ENCODE measurements at regions not wholly inside any gene's neighbourhood (a gene's known extent, or its start where the extent isn't known, plus 50 kb on each side); places are given as distances from the start of the nearest gene placed in this dataset.

DNA sequence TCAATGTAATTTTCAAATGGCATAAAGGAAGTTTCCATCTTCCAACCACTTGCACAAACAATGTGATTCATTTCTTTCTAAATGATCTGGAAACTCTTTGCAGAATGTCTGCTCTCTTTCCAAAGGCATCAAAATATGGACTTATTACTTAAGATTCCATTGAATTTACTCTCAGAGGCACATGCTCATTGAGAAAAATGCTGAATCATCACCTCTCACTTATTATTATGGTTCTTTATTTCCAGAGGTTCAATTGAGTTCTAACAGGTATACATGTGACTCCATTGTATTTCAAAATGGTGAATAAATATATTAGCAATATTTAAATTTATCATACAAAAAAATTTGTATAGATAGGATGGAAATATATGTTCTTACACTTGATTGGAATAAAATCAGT, 1140.6 kb downstream of the EFNA5 start:
- Histone ChIP-seq H3K9ac (no peak overlapping the region), H3K27me3 (ENCODE audit: insufficient read depth) (no peaks in the 10 kb centered on the region), H3K36me3 (replicated peaks in 1 of 2; ENCODE audit: control insufficient read depth in 1 of 2, insufficient read depth in 2 of 2, low read length in 1 of 2) (no peaks in the 10 kb centered on the region), H3K9me3 (no peaks in the 10 kb centered on the region), H3K9me2 (no peaks in the 10 kb centered on the region), H3K27ac (ENCODE audit: low read depth in 2 of 2, low read length in 1 of 2) (no peak overlapping the region), H3F3A (replicated peaks; ENCODE audit: insufficient read depth) (no peaks in the 10 kb centered on the region), H4K20me1 (ENCODE audit: insufficient read depth) (no peaks in the 10 kb centered on the region), H3K4me2 (no peak overlapping the region), H3K4me3 (ENCODE audit: low read depth in 2 of 2, low read length in 1 of 2) (no peak overlapping the region), H3K79me2 (ENCODE audit: insufficient read depth) (no peaks in the 10 kb centered on the region), H3K4me1 (ENCODE audit: control insufficient read depth in 1 of 2, insufficient read depth in 2 of 2, low read depth in 1 of 2, low read length in 1 of 2) (no peaks in the 10 kb centered on the region), H2AFZ (ENCODE audit: low read depth) (no peak overlapping the region)
- ChIA-PET CTCF (no interaction called here), POLR2A (no interaction called here)
- TF ChIP-seq MXI1 (IDR thresholded peaks at IDR 0.05; ENCODE audit: low read depth, low read length), result no peak
- TF ChIP-seq RCOR1 (IDR thresholded peaks at IDR 0.05; ENCODE audit: low read length), result no peak
- no peak for TF ChIP-seq FOXM1 (IDR thresholded peaks at IDR 0.05; ENCODE audit: low read depth)
- no peak for TF ChIP-seq FOSL2 (IDR thresholded peaks at IDR 0.05; ENCODE audit: borderline replicate concordance, low read depth)
- no peak for TF ChIP-seq NFIC (IDR thresholded peaks at IDR 0.05; ENCODE audit: borderline replicate concordance)
- no peak for TF ChIP-seq MEF2A (IDR thresholded peaks at IDR 0.05; ENCODE audit: borderline replicate concordance, low read depth)
- no peak for TF ChIP-seq NRF1 (IDR thresholded peaks at IDR 0.05; ENCODE audit: low read depth, low read length)
- no peak for TF ChIP-seq FOXJ3 (CRISPR knock-in tag; IDR thresholded peaks at IDR 0.05)
- TF ChIP-seq RFX5 (IDR thresholded peaks at IDR 0.05; ENCODE audit: low read length), result no peak
- no peak for TF ChIP-seq SMC3 (IDR thresholded peaks at IDR 0.05; ENCODE audit: low read depth, low read length)
- TF ChIP-seq, protein P1, sequence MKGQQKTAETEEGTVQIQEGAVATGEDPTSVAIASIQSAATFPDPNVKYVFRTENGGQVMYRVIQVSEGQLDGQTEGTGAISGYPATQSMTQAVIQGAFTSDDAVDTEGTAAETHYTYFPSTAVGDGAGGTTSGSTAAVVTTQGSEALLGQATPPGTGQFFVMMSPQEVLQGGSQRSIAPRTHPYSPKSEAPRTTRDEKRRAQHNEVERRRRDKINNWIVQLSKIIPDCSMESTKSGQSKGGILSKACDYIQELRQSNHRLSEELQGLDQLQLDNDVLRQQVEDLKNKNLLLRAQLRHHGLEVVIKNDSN (IDR thresholded peaks at IDR 0.05; ENCODE audit: borderline replicate concordance, low read depth), result no peak
- no peak for TF ChIP-seq ELF1 (IDR thresholded peaks at IDR 0.05)
- TF ChIP-seq EP300 (IDR thresholded peaks at IDR 0.05; ENCODE audit: borderline replicate concordance in 1 of 2, low read depth in 1 of 2, low read length in 1 of 2), result no peak
- TF ChIP-seq, protein P2, sequence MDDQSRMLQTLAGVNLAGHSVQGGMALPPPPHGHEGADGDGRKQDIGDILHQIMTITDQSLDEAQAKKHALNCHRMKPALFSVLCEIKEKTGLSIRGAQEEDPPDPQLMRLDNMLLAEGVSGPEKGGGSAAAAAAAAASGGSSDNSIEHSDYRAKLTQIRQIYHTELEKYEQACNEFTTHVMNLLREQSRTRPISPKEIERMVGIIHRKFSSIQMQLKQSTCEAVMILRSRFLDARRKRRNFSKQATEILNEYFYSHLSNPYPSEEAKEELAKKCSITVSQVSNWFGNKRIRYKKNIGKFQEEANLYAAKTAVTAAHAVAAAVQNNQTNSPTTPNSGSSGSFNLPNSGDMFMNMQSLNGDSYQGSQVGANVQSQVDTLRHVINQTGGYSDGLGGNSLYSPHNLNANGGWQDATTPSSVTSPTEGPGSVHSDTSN (IDR thresholded peaks at IDR 0.05), result no peak
- TF ChIP-seq RXRA (IDR thresholded peaks at IDR 0.05; ENCODE audit: borderline replicate concordance, low read depth), result no peak
- no peak for TF ChIP-seq GATA2 (CRISPR knock-in tag; IDR thresholded peaks at IDR 0.05)
- TF ChIP-seq TEAD4 (IDR thresholded peaks at IDR 0.05; ENCODE audit: borderline replicate concordance, insufficient read depth), result no peak
- DNase-seq, result no peak

DNA sequence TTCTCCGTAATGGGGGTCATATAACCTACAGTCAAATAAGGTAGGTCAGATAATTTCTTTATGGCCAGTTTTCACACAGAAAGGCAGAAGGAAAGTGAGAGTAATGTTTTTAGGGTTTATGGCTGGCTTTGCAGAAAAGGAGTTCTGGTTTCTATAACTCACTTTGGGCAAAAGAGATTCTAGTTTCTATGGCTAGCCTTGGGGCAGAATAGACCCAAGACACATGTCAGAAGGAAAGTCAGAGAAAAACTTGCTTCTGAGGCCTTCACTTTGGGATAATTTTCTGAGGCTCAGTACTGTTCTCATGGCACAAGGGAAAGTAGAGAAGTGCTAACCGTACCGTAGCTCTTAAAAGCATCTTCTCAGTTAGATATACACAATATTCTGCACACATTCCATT, 1145.3 kb downstream of the EFNA5 start:
- 94% methylated on average over 3 of the region's 3 CpGs for WGBS (ENCODE audit: low lambda C conversion rate)
- H3K9ac ChIP-seq, result no peak overlapping the region
- no peaks in the 10 kb centered on the region for H3K36me3 ChIP-seq (replicated peaks in 1 of 2; ENCODE audit: control insufficient read depth in 1 of 2, insufficient read depth in 2 of 2, low read length in 1 of 2)
- no peak overlapping the region for H3K4me2 ChIP-seq
- peaks cover 0 to 4% of the 10 kb centered on the region in 2 experiments; a peak in 1 of 4 replicates for H3K4me1 ChIP-seq (ENCODE audit: control insufficient read depth in 1 of 2, insufficient read depth in 2 of 2, low read depth in 1 of 2, low read length in 1 of 2)
- POLR2A ChIA-PET, result no interaction called here
- H3K4me3 ChIP-seq (ENCODE audit: low read depth in 2 of 2, low read length in 1 of 2), result no peak overlapping the region
- H3F3A ChIP-seq (replicated peaks; ENCODE audit: insufficient read depth), result peaks cover 5% of the 10 kb centered on the region
- no peak overlapping the region for H3K27ac ChIP-seq (ENCODE audit: low read depth in 2 of 2, low read length in 1 of 2)
- H3K79me2 ChIP-seq (ENCODE audit: insufficient read depth), result no peaks in the 10 kb centered on the region
- no peak for DNase-seq
- H3K27me3 ChIP-seq (ENCODE audit: insufficient read depth), result no peaks in the 10 kb centered on the region
- H3K9me3 ChIP-seq, result no peaks in the 10 kb centered on the region
- CTCF ChIA-PET, result no interaction called here
- no peaks in the 10 kb centered on the region for H3K9me2 ChIP-seq
- no peaks in the 10 kb centered on the region for H4K20me1 ChIP-seq (ENCODE audit: insufficient read depth)
- H2AFZ ChIP-seq (ENCODE audit: low read depth), result no peak overlapping the region
- TF ChIP-seq FOXM1 (IDR thresholded peaks at IDR 0.05; ENCODE audit: low read depth) (no peak), NFIC (IDR thresholded peaks at IDR 0.05; ENCODE audit: borderline replicate concordance) (no peak), SIN3A (IDR thresholded peaks at IDR 0.05; ENCODE audit: borderline replicate concordance, low read depth, low read length) (no peak), NRF1 (IDR thresholded peaks at IDR 0.05; ENCODE audit: low read depth, low read length) (no peak), FOXJ3 (CRISPR knock-in tag; IDR thresholded peaks at IDR 0.05) (no peak), POLR2AphosphoS5 (IDR thresholded peaks at IDR 0.05; ENCODE audit: low read depth, low read length) (no peak), TAF1 (IDR thresholded peaks at IDR 0.05; ENCODE audit: borderline replicate concordance, low read depth, low read length) (no peak), MXI1 (IDR thresholded peaks at IDR 0.05; ENCODE audit: low read depth, low read length) (no peak), YY1 (IDR thresholded peaks at IDR 0.05; ENCODE audit: low read depth) (no peak), RFX5 (IDR thresholded peaks at IDR 0.05; ENCODE audit: low read length) (no peak), ELF1 (IDR thresholded peaks at IDR 0.05) (no peak), EP300 (IDR thresholded peaks at IDR 0.05; ENCODE audit: borderline replicate concordance in 1 of 2, low read depth in 1 of 2, low read length in 1 of 2) (no peak)
- TF ChIP-seq, protein P3, sequence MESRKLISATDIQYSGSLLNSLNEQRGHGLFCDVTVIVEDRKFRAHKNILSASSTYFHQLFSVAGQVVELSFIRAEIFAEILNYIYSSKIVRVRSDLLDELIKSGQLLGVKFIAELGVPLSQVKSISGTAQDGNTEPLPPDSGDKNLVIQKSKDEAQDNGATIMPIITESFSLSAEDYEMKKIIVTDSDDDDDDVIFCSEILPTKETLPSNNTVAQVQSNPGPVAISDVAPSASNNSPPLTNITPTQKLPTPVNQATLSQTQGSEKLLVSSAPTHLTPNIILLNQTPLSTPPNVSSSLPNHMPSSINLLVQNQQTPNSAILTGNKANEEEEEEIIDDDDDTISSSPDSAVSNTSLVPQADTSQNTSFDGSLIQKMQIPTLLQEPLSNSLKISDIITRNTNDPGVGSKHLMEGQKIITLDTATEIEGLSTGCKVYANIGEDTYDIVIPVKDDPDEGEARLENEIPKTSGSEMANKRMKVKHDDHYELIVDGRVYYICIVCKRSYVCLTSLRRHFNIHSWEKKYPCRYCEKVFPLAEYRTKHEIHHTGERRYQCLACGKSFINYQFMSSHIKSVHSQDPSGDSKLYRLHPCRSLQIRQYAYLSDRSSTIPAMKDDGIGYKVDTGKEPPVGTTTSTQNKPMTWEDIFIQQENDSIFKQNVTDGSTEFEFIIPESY (IDR thresholded peaks at IDR 0.05; ENCODE audit: borderline replicate concordance, low read depth), result no peak
- TF ChIP-seq, protein P1 (IDR thresholded peaks at IDR 0.05; ENCODE audit: borderline replicate concordance, low read depth), result no peak
- TF ChIP-seq, protein P4, sequence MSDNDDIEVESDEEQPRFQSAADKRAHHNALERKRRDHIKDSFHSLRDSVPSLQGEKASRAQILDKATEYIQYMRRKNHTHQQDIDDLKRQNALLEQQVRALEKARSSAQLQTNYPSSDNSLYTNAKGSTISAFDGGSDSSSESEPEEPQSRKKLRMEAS (IDR thresholded peaks at IDR 0.05; ENCODE audit: low read depth), result no peak
- TF ChIP-seq, protein P5, sequence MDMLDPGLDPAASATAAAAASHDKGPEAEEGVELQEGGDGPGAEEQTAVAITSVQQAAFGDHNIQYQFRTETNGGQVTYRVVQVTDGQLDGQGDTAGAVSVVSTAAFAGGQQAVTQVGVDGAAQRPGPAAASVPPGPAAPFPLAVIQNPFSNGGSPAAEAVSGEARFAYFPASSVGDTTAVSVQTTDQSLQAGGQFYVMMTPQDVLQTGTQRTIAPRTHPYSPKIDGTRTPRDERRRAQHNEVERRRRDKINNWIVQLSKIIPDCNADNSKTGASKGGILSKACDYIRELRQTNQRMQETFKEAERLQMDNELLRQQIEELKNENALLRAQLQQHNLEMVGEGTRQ (IDR thresholded peaks at IDR 0.05; ENCODE audit: borderline replicate concordance, low read depth, low read length), result no peak
